ENCODE measurements at regions not wholly inside any gene's neighbourhood (a gene's known extent, or its start where the extent isn't known, plus 50 kb on each side); places are given as distances from the start of the nearest gene placed in this dataset.

- TF ChIP-seq SUZ12 (IDR thresholded peaks at IDR 0.05) (no peak), BHLHE40 (IDR thresholded peaks at IDR 0.05; ENCODE audit: borderline replicate concordance) (no peak)
These were observed 124.7 kb downstream of the GPAT3 start for GRCh38 chr4:83660578-83660977.
